ENCODE measurements at regions not wholly inside any gene's neighbourhood (a gene's known extent, or its start where the extent isn't known, plus 50 kb on each side); places are given as distances from the start of the nearest gene placed in this dataset.
"Not testable (repeated sequence)": the region's sequence is repeated elsewhere in the genome, so short reads cannot be mapped to it uniquely, and the experiment has no call there.

GRCh38 chr10:65793738-65794425 lies 1132.0 kb upstream of the LRRTM3 start:
- POLR2A ChIA-PET, result no interaction called here
- Mint-ChIP-seq H3K36me3 (no peaks in the 10 kb centered on the region), H3K27me3 (no peaks in the 10 kb centered on the region), H3K4me1 (no peaks in the 10 kb centered on the region), H3K4me3 (no peak overlapping the region), H3K27ac (no peak overlapping the region), H3K9me3 (peaks cover 2 to 26% (median 10%) of the 10 kb centered on the region in 5 donors)
- Histone ChIP-seq H3K9me3 (ENCODE audit: low read length) (no peaks in the 10 kb centered on the region), H3K4me1 (ENCODE audit: insufficient read depth, low read length) (no peaks in the 10 kb centered on the region), H3K27me3 (ENCODE audit: insufficient read depth, low read length, poor library complexity, severe bottlenecking) (no peaks in the 10 kb centered on the region), H3K36me3 (ENCODE audit: insufficient read depth, low read length) (no peaks in the 10 kb centered on the region), H3K4me3 (ENCODE audit: low read length) (no peak overlapping the region), H3K27ac (ENCODE audit: low read depth, low read length) (no peak overlapping the region)
- CTCF ChIA-PET, result no interaction called here
- DNase-seq, result no peak

GRCh38 chr10:65794861-65795260 lies 1131.0 kb upstream of the LRRTM3 start:
- H3K4me1 Mint-ChIP-seq; H3K27me3 Mint-ChIP-seq; H3K4me3 Mint-ChIP-seq; H3K4me3 ChIP-seq (ENCODE audit: low read length); CTCF ChIA-PET; DNase-seq; H3K36me3 ChIP-seq (ENCODE audit: insufficient read depth, low read length); H3K4me1 ChIP-seq (ENCODE audit: insufficient read depth, low read length); POLR2A ChIA-PET; H3K27ac Mint-ChIP-seq; H3K9me3 ChIP-seq (ENCODE audit: low read length); H3K27ac ChIP-seq (ENCODE audit: low read depth, low read length); H3K36me3 Mint-ChIP-seq; H3K27me3 ChIP-seq (ENCODE audit: insufficient read depth, low read length, poor library complexity, severe bottlenecking): not testable (repeated sequence)
- peaks cover 2 to 26% (median 9%) of the 10 kb centered on the region in 5 donors for H3K9me3 Mint-ChIP-seq

GRCh38 chr10:65796472-65796871 lies 1129.4 kb upstream of the LRRTM3 start:
- no peaks in the 10 kb centered on the region for H3K4me1 ChIP-seq (ENCODE audit: insufficient read depth, low read length)
- H3K4me1 Mint-ChIP-seq, result no peaks in the 10 kb centered on the region
- H3K27ac ChIP-seq (ENCODE audit: low read depth, low read length), result no peak overlapping the region
- no peak overlapping the region for H3K4me3 Mint-ChIP-seq
- no peaks in the 10 kb centered on the region for H3K36me3 Mint-ChIP-seq
- POLR2A ChIA-PET, result no interaction called here
- H3K36me3 ChIP-seq (ENCODE audit: insufficient read depth, low read length), result no peaks in the 10 kb centered on the region
- H3K27ac Mint-ChIP-seq, result no peak overlapping the region
- no peaks in the 10 kb centered on the region for H3K9me3 ChIP-seq (ENCODE audit: low read length)
- no peaks in the 10 kb centered on the region for H3K27me3 Mint-ChIP-seq
- CTCF ChIA-PET, result no interaction called here
- no peak overlapping the region for H3K4me3 ChIP-seq (ENCODE audit: low read length)
- H3K27me3 ChIP-seq (ENCODE audit: insufficient read depth, low read length, poor library complexity, severe bottlenecking), result no peaks in the 10 kb centered on the region
- H3K9me3 Mint-ChIP-seq, result peaks cover 0 to 18% (median 8%) of the 10 kb centered on the region in 5 donors
- DNase-seq, result no peak

GRCh38 chr10:65798133-65798532 lies 1127.7 kb upstream of the LRRTM3 start:
- no peak overlapping the region for H3K27ac ChIP-seq (ENCODE audit: low read depth, low read length)
- H3K4me3 Mint-ChIP-seq, result no peak overlapping the region
- H3K9me3 Mint-ChIP-seq, result peaks cover 0 to 22% (median 4%) of the 10 kb centered on the region in 5 donors
- H3K27ac Mint-ChIP-seq, result no peak overlapping the region
- no peaks in the 10 kb centered on the region for H3K36me3 ChIP-seq (ENCODE audit: insufficient read depth, low read length)
- POLR2A ChIA-PET, result no interaction called here
- no peaks in the 10 kb centered on the region for H3K27me3 ChIP-seq (ENCODE audit: insufficient read depth, low read length, poor library complexity, severe bottlenecking)
- no peaks in the 10 kb centered on the region for H3K4me1 ChIP-seq (ENCODE audit: insufficient read depth, low read length)
- CTCF ChIA-PET, result no interaction called here
- H3K4me1 Mint-ChIP-seq, result no peaks in the 10 kb centered on the region
- H3K4me3 ChIP-seq (ENCODE audit: low read length), result no peak overlapping the region
- H3K36me3 Mint-ChIP-seq, result no peaks in the 10 kb centered on the region
- no peaks in the 10 kb centered on the region for H3K27me3 Mint-ChIP-seq
- no peaks in the 10 kb centered on the region for H3K9me3 ChIP-seq (ENCODE audit: low read length)
- DNase-seq, result no peak

- H3K4me3 Mint-ChIP-seq, result no peak overlapping the region
- peaks cover 0 to 17% (median 2%) of the 10 kb centered on the region in 5 donors for H3K9me3 Mint-ChIP-seq
- ChIA-PET POLR2A (no interaction called here), CTCF (no interaction called here)
- DNase-seq, result no peak
- no peaks in the 10 kb centered on the region for H3K27me3 Mint-ChIP-seq
- no peak overlapping the region for H3K4me3 ChIP-seq (ENCODE audit: low read length)
- no peaks in the 10 kb centered on the region for H3K36me3 Mint-ChIP-seq
- H3K27me3 ChIP-seq (ENCODE audit: insufficient read depth, low read length, poor library complexity, severe bottlenecking), result no peaks in the 10 kb centered on the region
- H3K36me3 ChIP-seq (ENCODE audit: insufficient read depth, low read length), result no peaks in the 10 kb centered on the region
- H3K4me1 Mint-ChIP-seq, result no peaks in the 10 kb centered on the region
- no peak overlapping the region for H3K27ac Mint-ChIP-seq
- no peaks in the 10 kb centered on the region for H3K4me1 ChIP-seq (ENCODE audit: insufficient read depth, low read length)
- no peak overlapping the region for H3K27ac ChIP-seq (ENCODE audit: low read depth, low read length)
- H3K9me3 ChIP-seq (ENCODE audit: low read length), result no peaks in the 10 kb centered on the region
Observed at GRCh38 chr10:65802391-65802790, 1123.4 kb upstream of the LRRTM3 start.

GRCh38 chr10:65805511-65805910 lies 1120.3 kb upstream of the LRRTM3 start:
- no peak for DNase-seq
- Histone ChIP-seq H3K36me3 (ENCODE audit: insufficient read depth, low read length) (no peaks in the 10 kb centered on the region), H3K9me3 (ENCODE audit: low read length) (no peaks in the 10 kb centered on the region), H3K27ac (ENCODE audit: low read depth, low read length) (no peak overlapping the region), H3K4me3 (ENCODE audit: low read length) (no peak overlapping the region), H3K4me1 (ENCODE audit: insufficient read depth, low read length) (no peaks in the 10 kb centered on the region), H3K27me3 (ENCODE audit: insufficient read depth, low read length, poor library complexity, severe bottlenecking) (no peaks in the 10 kb centered on the region)
- H3K27me3 Mint-ChIP-seq, result no peaks in the 10 kb centered on the region
- H3K27ac Mint-ChIP-seq, result no peak overlapping the region
- H3K9me3 Mint-ChIP-seq, result peaks cover 0 to 23% (median 0%) of the 10 kb centered on the region in 5 donors
- H3K36me3 Mint-ChIP-seq, result no peaks in the 10 kb centered on the region
- no peak overlapping the region for H3K4me3 Mint-ChIP-seq
- ChIA-PET CTCF (no interaction called here), POLR2A (no interaction called here)
- no peaks in the 10 kb centered on the region for H3K4me1 Mint-ChIP-seq

GRCh38 chr10:65805993-65806392 lies 1119.8 kb upstream of the LRRTM3 start:
- H3K9me3 Mint-ChIP-seq, result peaks cover 0 to 24% (median 0%) of the 10 kb centered on the region in 5 donors
- no peaks in the 10 kb centered on the region for H3K36me3 ChIP-seq (ENCODE audit: insufficient read depth, low read length)
- no peak overlapping the region for H3K4me3 ChIP-seq (ENCODE audit: low read length)
- ChIA-PET CTCF (no interaction called here), POLR2A (no interaction called here)
- H3K36me3 Mint-ChIP-seq, result no peaks in the 10 kb centered on the region
- no peaks in the 10 kb centered on the region for H3K4me1 Mint-ChIP-seq
- no peak overlapping the region for H3K27ac ChIP-seq (ENCODE audit: low read depth, low read length)
- H3K4me1 ChIP-seq (ENCODE audit: insufficient read depth, low read length), result no peaks in the 10 kb centered on the region
- no peak for DNase-seq
- H3K4me3 Mint-ChIP-seq, result no peak overlapping the region
- no peaks in the 10 kb centered on the region for H3K27me3 Mint-ChIP-seq
- H3K27me3 ChIP-seq (ENCODE audit: insufficient read depth, low read length, poor library complexity, severe bottlenecking), result no peaks in the 10 kb centered on the region
- H3K9me3 ChIP-seq (ENCODE audit: low read length), result no peaks in the 10 kb centered on the region
- no peak overlapping the region for H3K27ac Mint-ChIP-seq

GRCh38 chr10:65808687-65809333 lies 1117.0 kb upstream of the LRRTM3 start:
- H3K4me3 ChIP-seq (ENCODE audit: low read length), result no peak overlapping the region
- H3K36me3 ChIP-seq (ENCODE audit: insufficient read depth, low read length), result no peaks in the 10 kb centered on the region
- H3K4me3 Mint-ChIP-seq, result no peak overlapping the region
- H3K27me3 Mint-ChIP-seq, result no peaks in the 10 kb centered on the region
- H3K9me3 Mint-ChIP-seq, result peaks cover 0 to 26% (median 4%) of the 10 kb centered on the region in 5 donors
- no peak overlapping the region for H3K27ac Mint-ChIP-seq
- ChIA-PET CTCF (no interaction called here), POLR2A (no interaction called here)
- H3K27ac ChIP-seq (ENCODE audit: low read depth, low read length), result no peak overlapping the region
- no peaks in the 10 kb centered on the region for H3K4me1 Mint-ChIP-seq
- H3K4me1 ChIP-seq (ENCODE audit: insufficient read depth, low read length), result no peaks in the 10 kb centered on the region
- DNase-seq, result no peak
- H3K9me3 ChIP-seq (ENCODE audit: low read length), result no peaks in the 10 kb centered on the region
- H3K27me3 ChIP-seq (ENCODE audit: insufficient read depth, low read length, poor library complexity, severe bottlenecking), result no peaks in the 10 kb centered on the region
- H3K36me3 Mint-ChIP-seq, result no peaks in the 10 kb centered on the region

All from CD8-positive, alpha-beta memory T cell (primary cell).